Chondrocyte (in vitro differentiated cells): ENCODE measurements at regions not wholly inside any gene's neighbourhood (a gene's known extent, or its start where the extent isn't known, plus 50 kb on each side); places are given as distances from the start of the nearest gene placed in this dataset.

Source experiments
- DNase-seq: peaks from one replicate; pipeline ENCODE4 v3.0.0; 2021; ENCODE audit warnings: mixed read lengths, low spot score
- H3K27ac Mint-ChIP-seq: one replicate; pipeline ENCODE4 v1.8.0; 2021; ENCODE audit warnings: mild to moderate bottlenecking, moderate library complexity, mixed read lengths; ENCODE audit not compliant: unreplicated experiment
- H3K27me3 Mint-ChIP-seq: 2 replicates; pipeline ENCODE4 v1.8.0; 2021; ENCODE audit warnings: low read depth, mixed read lengths
- H3K36me3 Mint-ChIP-seq: 2 replicates; pipeline ENCODE4 v1.8.0; 2021; ENCODE audit warnings: low read depth, mixed read lengths
- H3K4me1 Mint-ChIP-seq: 2 replicates; pipeline ENCODE4 v1.8.0; 2021; ENCODE audit warnings: low read depth, mild to moderate bottlenecking, mixed read lengths
- H3K4me3 Mint-ChIP-seq: one replicate; pipeline ENCODE4 v1.8.0; 2021; ENCODE audit warnings: mild to moderate bottlenecking, moderate library complexity, mixed read lengths; ENCODE audit not compliant: unreplicated experiment
- H3K9me3 Mint-ChIP-seq: 2 replicates; pipeline ENCODE4 v1.8.0; 2021; ENCODE audit warnings: low read depth, mixed read lengths
- TF ChIP-seq, protein P1 (sequence below): fragments of 200-600 bp; sonication (generic); IDR thresholded peaks from 2 replicates; pipeline ENCODE4 v1.5.0; 2021; ENCODE audit warnings: antibody characterized with exemption, mild to moderate bottlenecking, moderate library complexity

DNA sequence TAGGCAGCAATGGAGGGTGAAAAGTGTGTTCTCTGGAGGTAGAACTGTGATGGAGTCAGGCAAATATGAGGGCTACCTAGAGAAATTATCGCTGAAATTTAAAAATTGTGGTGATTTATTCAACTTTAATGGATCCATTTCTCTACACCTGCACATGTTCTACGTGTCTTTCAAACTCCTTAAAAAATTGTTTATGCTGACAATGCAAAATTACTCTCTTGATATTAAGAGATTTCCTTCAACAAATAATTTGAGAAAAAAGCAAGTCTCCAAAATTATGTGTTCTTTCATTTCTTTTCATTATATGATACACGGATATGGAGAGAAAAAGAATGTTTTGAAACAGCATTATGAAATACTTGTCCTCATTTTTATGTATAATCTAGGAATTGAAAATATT lies 1151.4 kb upstream of the PABPC4L start:
- TF ChIP-seq, protein P1, sequence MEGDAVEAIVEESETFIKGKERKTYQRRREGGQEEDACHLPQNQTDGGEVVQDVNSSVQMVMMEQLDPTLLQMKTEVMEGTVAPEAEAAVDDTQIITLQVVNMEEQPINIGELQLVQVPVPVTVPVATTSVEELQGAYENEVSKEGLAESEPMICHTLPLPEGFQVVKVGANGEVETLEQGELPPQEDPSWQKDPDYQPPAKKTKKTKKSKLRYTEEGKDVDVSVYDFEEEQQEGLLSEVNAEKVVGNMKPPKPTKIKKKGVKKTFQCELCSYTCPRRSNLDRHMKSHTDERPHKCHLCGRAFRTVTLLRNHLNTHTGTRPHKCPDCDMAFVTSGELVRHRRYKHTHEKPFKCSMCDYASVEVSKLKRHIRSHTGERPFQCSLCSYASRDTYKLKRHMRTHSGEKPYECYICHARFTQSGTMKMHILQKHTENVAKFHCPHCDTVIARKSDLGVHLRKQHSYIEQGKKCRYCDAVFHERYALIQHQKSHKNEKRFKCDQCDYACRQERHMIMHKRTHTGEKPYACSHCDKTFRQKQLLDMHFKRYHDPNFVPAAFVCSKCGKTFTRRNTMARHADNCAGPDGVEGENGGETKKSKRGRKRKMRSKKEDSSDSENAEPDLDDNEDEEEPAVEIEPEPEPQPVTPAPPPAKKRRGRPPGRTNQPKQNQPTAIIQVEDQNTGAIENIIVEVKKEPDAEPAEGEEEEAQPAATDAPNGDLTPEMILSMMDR, result no peak
- Mint-ChIP-seq H3K27me3 (no peaks in the 10 kb centered on the region), H3K4me3 (no peak overlapping the region), H3K36me3 (no peaks in the 10 kb centered on the region), H3K9me3 (peaks cover 6% of the 10 kb centered on the region), H3K27ac (no peak overlapping the region), H3K4me1 (peaks cover 6% of the 10 kb centered on the region)
- DNase-seq, result no peak

DNA sequence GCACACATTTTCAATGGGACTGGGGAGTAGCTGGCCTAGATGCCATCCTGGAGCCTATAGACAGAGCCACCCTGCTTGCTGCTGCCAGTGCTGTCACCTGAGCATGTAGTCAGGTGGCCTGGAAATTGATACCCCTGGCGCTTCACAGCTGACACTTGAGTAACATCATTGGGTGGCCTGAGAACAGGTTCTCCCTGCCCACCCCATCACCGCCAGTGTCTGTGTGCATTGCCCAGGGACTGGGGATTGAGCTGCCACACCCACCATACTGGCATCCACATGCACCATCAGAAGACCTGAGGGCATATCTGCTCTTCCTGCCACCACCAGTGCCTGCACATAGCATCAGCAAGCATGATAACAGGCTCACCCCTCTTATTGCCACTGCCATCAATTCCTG lies 1142.9 kb upstream of the PABPC4L start:
- TF ChIP-seq, protein P1, result no peak
- H3K36me3 Mint-ChIP-seq, result no peaks in the 10 kb centered on the region
- H3K4me3 Mint-ChIP-seq, result no peak overlapping the region
- DNase-seq, result no peak
- H3K27ac Mint-ChIP-seq, result no peak overlapping the region
- no peaks in the 10 kb centered on the region for H3K27me3 Mint-ChIP-seq
- H3K4me1 Mint-ChIP-seq, result no peaks in the 10 kb centered on the region
- H3K9me3 Mint-ChIP-seq, result peaks cover 9% of the 10 kb centered on the region

- Mint-ChIP-seq H3K4me3 (no peak overlapping the region), H3K27me3 (no peaks in the 10 kb centered on the region), H3K36me3 (no peaks in the 10 kb centered on the region), H3K9me3 (no peaks in the 10 kb centered on the region), H3K4me1 (no peaks in the 10 kb centered on the region), H3K27ac (no peak overlapping the region)
- TF ChIP-seq, protein P1, result no peak
- DNase-seq, result no peak
Measured at GRCh38 chr4:135338181-135338580, 1136.6 kb upstream of the PABPC4L start.

- Mint-ChIP-seq H3K4me3 (no peak overlapping the region), H3K36me3 (no peaks in the 10 kb centered on the region), H3K4me1 (no peaks in the 10 kb centered on the region), H3K27me3 (no peaks in the 10 kb centered on the region), H3K9me3 (peaks cover 17% of the 10 kb centered on the region), H3K27ac (no peak overlapping the region)
- DNase-seq, result no peak
- TF ChIP-seq, protein P1, result no peak
Measured at GRCh38 chr4:135325264-135325663, 1123.7 kb upstream of the PABPC4L start.

GRCh38 chr4:135319685-135320084 lies 1118.1 kb upstream of the PABPC4L start:
- Mint-ChIP-seq H3K27ac (no peak overlapping the region), H3K4me1 (no peaks in the 10 kb centered on the region), H3K4me3 (no peak overlapping the region), H3K27me3 (no peaks in the 10 kb centered on the region), H3K9me3 (peaks cover 25% of the 10 kb centered on the region), H3K36me3 (peaks cover 2% of the 10 kb centered on the region)
- TF ChIP-seq, protein P1, result peak; percentile 32
- no peak for DNase-seq
